HG03097 (cell line): ENCODE measurements at regions not wholly inside any gene's neighbourhood (a gene's known extent, or its start where the extent isn't known, plus 50 kb on each side); places are given as distances from the start of the nearest gene placed in this dataset.
"Not testable (repeated sequence)": the region's sequence is repeated elsewhere in the genome, so short reads cannot be mapped to it uniquely, and the experiment has no call there.

ENCODE experiments used
- ATAC-seq: cut with Tn5 transposase; IDR thresholded peaks from one replicate; pipeline ENCODE4 v1.9.1; 2021; ENCODE audit not compliant: unreplicated experiment, low FRiP score

DNA sequence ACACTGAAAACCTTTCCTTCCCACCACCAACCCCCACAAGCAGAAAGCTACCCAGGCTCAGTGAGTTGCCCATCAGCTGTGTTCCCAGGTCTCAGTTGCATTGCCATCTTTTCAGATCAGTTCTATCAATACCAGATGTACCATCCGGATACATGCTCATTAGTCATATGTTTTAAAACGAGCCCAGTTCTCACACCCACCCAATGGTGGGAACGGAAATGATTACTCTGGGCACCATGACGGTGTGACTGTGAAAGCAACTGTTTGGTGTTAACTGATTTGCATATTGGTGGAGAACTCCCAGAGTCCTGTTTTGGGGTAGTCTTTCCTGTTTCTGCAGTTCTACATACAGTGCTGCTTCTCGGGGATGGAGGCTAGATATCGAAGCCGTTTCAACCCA is 212.3 kb downstream of the TRIM36 start:
- no peak for ATAC-seq

- no peak for ATAC-seq
These were observed 216.1 kb downstream of the TRIM36 start for GRCh38 chr5:114953565-114953964.

DNA sequence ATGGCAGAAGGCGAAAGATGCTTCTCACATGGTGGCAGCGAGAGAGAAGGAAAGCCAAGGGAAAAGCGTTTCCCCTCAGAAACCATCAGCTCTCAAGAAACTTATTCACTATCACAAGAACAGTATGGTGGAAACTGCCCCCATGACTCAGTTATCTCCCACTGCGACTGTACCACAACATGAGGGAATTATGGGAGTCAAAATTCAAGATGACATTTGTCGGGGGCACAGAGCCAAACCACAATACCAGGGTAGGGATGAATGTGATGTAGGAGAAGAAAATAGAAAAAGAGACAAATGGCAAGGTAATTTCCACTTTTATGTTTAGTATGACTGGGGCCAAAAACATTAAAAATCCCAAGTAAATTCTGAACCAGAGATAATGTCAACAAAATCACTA is 216.8 kb downstream of the TRIM36 start:
- ATAC-seq: no peak

GRCh38 chr5:114949756-114950155 is 220.0 kb downstream of the TRIM36 start:
- no peak for ATAC-seq

GRCh38 chr5:114948986-114949621 is 220.6 kb downstream of the TRIM36 start:
- ATAC-seq: no peak

DNA sequence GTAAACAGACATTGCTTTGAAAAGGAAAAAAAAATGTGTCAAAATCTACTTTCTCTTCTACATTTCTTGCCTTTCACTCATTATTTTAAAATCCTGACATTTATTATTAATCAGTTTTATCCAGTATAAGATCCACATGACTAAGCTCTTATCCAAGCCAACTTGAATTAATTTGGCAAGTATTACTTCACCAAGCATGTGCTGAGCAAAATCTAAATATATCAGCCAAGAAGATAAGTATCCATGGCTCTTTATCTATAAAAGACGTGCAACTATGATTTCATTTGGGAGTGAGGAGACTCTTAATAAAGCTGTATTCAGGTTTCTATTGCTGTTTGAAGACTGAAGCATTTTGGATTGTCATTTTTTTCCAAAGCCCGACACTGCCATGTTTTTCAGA is 221.3 kb downstream of the TRIM36 start:
- no peak for ATAC-seq

DNA sequence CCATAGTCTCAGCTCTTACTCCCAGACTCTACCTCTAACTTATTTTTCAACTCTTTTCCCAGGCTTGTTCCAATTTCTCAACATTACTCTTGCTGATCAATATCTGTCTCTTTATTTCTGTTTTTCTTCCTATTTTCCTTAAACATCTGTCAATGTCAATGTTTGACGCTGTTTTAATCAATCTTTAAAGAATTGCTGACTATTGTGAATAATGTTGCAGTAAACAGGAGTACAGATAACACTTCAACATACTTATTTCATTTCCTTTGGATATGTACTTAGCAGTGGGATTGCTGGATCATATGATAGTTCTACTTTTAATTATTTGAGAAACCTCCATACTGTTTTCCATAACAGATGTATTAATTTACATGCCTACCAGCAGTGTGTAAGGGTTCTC is 229.0 kb downstream of the TRIM36 start:
- ATAC-seq: no peak

DNA sequence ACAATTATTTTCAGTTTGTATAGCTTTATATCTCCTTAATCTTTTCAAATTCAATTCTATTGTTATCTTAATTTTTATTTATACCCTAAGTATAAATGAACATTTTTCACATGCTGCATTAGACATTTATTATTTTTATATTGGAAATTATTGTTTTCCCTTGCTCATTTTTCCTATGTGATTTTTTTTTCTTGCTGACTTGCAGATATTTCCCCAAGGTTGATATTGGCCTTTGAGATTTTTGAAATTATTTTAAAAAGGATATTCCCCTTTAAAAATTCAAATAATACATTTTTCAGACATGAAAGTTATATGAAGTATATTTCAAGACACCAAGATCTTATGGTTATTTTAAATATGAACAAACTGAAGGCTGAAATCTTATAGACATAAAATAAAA is 234.2 kb downstream of the TRIM36 start:
- no peak for ATAC-seq

DNA sequence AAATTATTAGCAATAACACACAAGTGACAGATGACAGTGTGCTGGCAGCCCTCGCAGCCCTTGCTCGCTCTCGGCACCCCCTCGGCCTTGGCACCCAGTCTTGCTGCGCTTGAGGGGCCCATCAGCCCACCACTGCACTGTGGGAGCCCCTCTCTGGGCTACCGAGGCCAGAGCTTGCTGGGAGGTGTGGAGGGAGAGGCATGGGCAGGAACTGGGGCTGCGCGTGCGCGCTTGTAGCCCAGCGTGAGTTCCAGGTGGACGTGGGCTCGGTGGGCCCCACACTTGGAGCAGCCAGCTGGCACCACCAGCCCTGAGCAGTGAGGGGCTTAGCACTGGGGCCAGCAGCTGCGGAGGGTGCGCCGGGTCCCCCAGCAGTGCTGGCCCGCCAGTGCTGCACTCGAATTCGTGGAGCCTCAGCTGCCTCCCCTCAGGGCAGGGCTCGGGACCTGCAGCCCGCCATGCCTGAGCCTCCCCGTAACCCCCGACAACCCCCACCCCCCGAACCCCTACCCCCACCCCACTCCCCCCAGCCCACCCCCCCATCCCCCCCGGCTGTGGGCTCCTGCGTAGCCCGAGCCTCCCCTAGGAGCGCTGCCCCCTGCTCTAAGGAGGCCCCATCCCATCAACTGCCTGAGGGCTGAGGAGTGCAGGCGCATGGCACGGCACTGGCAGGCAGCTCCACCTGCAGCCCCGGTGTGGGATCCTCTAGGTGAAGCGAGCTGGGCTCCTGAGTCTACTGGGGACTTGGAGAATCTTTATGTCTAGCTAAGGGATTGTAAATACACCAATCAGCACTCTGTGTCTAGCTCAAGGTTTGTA is 240.9 kb downstream of the TRIM36 start:
- ATAC-seq: no peak

DNA sequence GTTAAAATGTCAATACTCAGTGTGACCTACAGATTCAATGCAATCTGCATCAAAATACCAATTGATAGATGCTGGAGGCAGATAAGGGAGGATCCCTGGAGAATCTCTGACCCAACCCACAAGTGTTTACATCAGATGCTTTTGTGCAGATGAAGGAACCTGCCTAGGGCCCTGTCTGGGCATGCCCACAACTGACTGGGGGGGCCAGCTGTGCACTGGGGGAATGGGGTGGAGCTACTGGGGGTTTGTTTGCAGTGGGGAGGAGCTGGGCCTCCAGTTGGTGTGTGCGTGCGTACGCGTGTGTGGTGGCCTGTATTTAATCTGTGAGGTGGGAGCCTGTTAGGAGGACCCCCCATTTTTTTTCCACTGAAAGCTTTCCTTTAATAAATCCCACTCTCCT is 244.9 kb downstream of the TRIM36 start:
- no peak for ATAC-seq

GRCh38 chr5:114912189-114912920 is 257.4 kb downstream of the TRIM36 start:
- ATAC-seq: no peak

GRCh38 chr5:114910727-114911126 is 259.0 kb downstream of the TRIM36 start:
- ATAC-seq: no peak

DNA sequence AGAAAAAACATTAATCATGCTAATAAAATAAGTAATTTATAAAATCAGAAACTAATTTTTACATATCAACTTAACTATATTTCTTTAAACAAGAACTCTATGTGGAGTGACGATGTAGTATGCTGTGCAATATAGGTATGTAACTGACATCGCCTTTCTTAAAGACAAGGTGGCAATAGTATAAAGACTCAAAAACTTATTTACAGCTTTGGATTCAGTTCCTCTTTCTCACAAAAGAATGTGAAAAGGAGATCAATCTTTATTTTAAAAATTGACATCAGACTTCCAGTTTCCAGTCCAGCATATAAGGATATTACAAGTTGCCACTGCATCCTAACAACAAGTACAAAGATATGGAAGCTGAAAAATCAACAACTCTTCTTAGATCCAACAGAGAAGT is 260.3 kb downstream of the TRIM36 start:
- no peak for ATAC-seq

DNA sequence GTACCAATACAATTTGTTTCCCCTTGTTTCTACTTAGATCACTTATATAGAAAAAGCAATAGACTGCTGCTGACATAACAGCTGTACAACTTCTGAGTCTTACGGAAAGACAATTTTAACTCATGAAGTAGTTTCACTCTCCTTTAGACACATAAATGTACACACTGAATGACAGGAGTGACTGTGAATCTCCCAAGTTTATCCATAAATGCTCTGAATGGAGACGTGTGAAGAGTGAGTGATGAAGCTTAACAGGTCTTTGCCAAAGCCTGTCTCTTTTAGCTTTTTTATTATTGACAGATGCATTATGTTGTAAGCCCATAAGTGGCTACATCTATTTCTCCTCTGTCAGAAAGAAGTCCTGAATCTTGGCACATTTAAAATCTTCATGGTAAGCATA is 265.9 kb downstream of the TRIM36 start:
- no peak for ATAC-seq

GRCh38 chr5:114898602-114899001 is 271.1 kb downstream of the TRIM36 start:
- no peak for ATAC-seq

DNA sequence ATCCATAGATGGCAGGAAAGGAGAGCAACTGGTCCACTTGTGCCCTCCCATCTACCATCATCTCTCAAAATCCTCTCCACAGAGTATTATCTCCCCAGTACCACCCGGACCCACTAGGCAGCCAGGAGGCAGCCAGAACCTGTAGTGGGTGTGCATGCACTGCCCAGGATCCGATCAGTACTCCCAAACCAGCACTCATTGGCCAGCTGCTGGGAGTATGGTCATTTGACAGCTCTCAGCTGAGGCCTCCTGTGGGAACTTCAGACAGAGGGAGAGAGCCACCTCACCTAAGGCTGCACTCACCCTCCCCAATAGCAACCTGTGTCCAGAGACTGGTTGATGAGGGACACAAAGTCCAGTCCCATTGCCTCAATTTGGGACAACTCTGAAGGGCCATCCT is 286.0 kb downstream of the TRIM36 start:
- ATAC-seq: no peak

GRCh38 chr5:114859438-114859735 is 310.3 kb downstream of the TRIM36 start:
- no peak for ATAC-seq

DNA sequence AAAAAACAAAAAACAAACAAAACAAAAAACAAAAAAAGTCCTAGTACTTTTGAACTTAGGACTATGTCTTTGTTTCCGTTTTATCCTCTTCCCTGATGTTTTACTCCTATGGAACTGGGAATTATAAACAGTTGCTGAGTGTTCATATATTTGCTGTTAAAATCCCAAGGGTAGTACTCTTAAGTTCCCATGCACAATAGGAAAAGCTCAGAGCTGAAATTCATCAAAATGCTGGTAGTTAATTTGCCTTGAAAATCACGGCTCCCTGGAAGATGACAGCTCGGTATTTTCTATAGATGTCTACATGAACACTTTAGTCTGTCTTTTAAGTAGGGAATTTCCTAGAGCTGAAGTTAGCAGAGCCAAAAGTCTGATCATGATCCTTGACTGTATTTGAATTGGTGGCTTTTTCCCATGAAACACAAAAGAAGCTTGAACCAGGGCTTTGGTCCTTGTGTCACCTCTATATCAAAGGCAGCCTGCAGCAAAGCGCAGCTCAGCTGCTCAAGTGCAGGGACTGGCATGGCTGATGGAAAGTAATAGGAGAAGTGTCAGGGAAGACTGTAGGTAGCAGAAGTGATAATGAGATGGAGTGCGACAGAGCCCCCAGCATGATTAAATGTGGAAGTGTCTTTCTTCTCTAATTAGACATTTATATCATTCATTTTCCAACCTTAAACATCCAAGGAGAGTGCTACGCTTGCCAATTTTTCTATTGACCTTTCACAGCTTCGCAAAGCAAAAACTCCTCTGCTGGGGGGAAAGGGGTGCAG is 310.9 kb downstream of the TRIM36 start:
- ATAC-seq: no peak

GRCh38 chr5:114857941-114858551 is 311.7 kb downstream of the TRIM36 start:
- no peak for ATAC-seq

DNA sequence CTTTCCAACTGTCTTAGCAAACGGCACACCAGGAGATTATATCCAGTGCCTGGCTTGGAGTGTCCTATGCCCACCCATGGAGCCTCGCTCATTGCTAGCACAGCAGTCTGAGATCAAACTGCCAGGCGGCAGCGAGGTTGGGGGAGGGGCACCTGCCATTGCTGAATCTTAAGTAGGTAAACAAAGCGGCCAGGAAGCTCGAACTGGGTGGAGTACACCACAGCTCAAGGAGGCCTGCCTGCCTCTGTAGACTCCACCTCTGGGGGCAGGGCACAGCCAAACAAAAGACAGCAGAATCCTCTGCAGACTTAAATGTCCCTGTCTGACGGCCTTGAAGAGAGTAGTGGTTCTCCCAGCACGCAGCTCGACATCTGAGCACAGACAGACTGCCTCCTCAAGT is 325.0 kb downstream of the TRIM36 start:
- ATAC-seq: not testable (repeated sequence)

DNA sequence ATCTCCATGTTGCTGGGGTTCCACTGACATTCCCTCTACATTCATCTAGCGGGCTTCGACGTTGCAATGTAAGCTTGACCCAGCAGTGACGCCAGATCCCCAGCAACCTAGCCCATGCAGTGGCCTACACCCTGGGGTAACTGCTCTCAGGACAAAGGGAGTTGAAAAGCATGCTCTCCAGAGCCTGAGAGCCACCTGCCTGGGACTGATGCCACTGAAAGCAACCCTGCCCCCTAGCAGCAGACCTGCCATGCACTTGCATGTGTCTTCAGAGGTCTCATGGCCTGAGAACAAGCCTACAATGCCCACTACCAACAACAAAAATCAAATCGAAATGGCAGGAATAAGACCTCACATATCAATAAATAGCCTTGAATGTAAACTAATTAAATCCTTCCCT is 330.3 kb downstream of the TRIM36 start:
- no peak for ATAC-seq
